ENCODE measurements at regions not wholly inside any gene's neighbourhood (a gene's known extent, or its start where the extent isn't known, plus 50 kb on each side); places are given as distances from the start of the nearest gene placed in this dataset.

DNA sequence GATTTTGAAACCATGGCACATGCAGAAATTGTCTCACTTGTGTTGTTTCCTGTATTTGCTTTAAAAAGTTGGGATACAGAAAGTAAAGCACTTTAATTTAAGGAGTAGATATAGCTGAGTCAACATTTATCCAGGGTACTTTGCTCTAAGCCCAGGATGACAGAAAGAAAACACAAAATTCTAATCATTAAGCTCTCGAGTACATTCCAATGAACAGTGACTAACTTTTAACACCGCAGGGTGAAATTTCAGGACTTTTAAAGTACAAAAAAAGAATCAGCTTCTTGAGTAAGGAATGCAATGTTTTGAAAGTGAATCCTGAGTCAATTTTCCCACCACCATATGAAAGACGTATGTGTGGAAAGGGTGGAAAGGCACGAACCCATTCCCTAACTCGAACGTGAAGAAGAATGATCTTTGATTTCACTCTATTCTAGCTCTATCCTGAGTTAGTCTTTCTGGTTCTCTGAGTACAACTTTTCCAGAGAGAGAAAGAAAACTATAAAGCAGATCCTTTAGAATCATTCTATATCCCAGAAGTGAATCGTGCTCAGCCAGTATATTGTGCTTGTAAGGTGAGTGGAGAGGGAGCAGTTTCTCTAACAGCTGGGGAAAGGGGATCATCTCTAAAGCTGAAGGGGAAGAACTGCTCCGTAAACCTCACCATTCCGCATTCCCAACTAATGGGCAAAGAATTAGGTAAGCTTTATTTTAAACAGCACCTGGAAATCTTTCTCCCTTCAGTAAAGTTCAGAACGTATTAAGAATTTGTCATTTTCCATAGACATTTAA is 779.0 kb upstream of the FLRT2 start:
- no peak overlapping the region for H3K4me3 ChIP-seq (ENCODE audit: low read depth in 1 of 2, low read length in 1 of 2)
- H3K9me3 ChIP-seq: no peaks in the 10 kb centered on the region
- H3K27ac ChIP-seq: no peak overlapping the region
- no peaks in the 10 kb centered on the region for H3K4me1 ChIP-seq (ENCODE audit: control insufficient read depth in 1 of 2, insufficient read depth in 1 of 2, low read depth in 1 of 2, low read length in 1 of 2)
- TF ChIP-seq, protein P1, sequence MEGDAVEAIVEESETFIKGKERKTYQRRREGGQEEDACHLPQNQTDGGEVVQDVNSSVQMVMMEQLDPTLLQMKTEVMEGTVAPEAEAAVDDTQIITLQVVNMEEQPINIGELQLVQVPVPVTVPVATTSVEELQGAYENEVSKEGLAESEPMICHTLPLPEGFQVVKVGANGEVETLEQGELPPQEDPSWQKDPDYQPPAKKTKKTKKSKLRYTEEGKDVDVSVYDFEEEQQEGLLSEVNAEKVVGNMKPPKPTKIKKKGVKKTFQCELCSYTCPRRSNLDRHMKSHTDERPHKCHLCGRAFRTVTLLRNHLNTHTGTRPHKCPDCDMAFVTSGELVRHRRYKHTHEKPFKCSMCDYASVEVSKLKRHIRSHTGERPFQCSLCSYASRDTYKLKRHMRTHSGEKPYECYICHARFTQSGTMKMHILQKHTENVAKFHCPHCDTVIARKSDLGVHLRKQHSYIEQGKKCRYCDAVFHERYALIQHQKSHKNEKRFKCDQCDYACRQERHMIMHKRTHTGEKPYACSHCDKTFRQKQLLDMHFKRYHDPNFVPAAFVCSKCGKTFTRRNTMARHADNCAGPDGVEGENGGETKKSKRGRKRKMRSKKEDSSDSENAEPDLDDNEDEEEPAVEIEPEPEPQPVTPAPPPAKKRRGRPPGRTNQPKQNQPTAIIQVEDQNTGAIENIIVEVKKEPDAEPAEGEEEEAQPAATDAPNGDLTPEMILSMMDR (IDR thresholded peaks at IDR 0.05): no peak
- no peaks in the 10 kb centered on the region for H3K27me3 ChIP-seq
- no peaks in the 10 kb centered on the region for H3K36me3 ChIP-seq

DNA sequence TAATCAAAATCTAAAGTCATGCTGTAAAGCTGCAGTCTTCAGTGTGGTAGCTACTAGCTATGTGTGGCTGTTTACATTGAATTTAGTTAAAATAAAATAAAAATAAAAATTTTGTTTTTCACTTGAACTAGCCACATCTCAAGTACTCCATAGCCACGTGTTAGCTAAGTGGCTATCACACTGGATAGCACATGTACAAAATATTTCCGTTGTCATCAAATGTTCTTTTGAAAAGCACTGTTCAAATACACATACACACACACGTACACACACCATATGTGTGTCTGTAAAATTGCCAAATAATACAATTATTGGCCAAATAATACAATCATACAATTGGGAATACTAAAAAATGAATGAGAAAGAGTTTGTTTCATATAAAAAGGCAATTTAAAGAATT is 778.2 kb upstream of the FLRT2 start:
- Histone ChIP-seq H3K4me1 (ENCODE audit: control insufficient read depth in 1 of 2, insufficient read depth in 1 of 2, low read depth in 1 of 2, low read length in 1 of 2) (no peaks in the 10 kb centered on the region), H3K27ac (no peak overlapping the region), H3K36me3 (no peaks in the 10 kb centered on the region), H3K27me3 (no peaks in the 10 kb centered on the region), H3K4me3 (ENCODE audit: low read depth in 1 of 2, low read length in 1 of 2) (no peak overlapping the region), H3K9me3 (no peaks in the 10 kb centered on the region)
- TF ChIP-seq, protein P1 (IDR thresholded peaks at IDR 0.05): no peak

- H3K36me3 ChIP-seq: no peaks in the 10 kb centered on the region
- no peaks in the 10 kb centered on the region for H3K4me1 ChIP-seq (ENCODE audit: control insufficient read depth in 1 of 2, insufficient read depth in 1 of 2, low read depth in 1 of 2, low read length in 1 of 2)
- no peak overlapping the region for H3K27ac ChIP-seq
- H3K9me3 ChIP-seq: no peaks in the 10 kb centered on the region
- no peaks in the 10 kb centered on the region for H3K27me3 ChIP-seq
- no peak overlapping the region for H3K4me3 ChIP-seq (ENCODE audit: low read depth in 1 of 2, low read length in 1 of 2)
- TF ChIP-seq, protein P1 (IDR thresholded peaks at IDR 0.05): no peak
Observed at GRCh38 chr14:84760489-84761126, 769.3 kb upstream of the FLRT2 start.

DNA sequence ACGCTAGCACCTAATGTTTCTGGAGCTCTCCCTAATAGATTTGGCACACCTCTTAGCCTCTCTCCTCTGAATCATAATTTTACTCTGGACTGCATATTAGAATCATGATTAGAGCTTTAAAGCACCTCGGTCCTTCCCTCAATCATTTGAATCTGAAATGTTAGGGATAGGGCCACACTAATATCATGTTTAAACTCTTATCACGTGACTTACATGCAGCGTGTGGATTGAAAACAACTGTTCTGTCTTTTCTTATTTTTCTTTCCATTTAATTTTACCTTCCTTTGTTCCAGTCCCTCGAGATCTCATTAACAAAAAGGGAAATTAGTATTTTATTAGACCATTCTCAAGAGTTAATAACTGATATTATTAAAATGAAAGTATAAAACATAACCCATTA is 762.5 kb upstream of the FLRT2 start:
- no peaks in the 10 kb centered on the region for H3K27me3 ChIP-seq
- H3K4me3 ChIP-seq (ENCODE audit: low read depth in 1 of 2, low read length in 1 of 2): no peak overlapping the region
- H3K36me3 ChIP-seq: no peaks in the 10 kb centered on the region
- no peaks in the 10 kb centered on the region for H3K9me3 ChIP-seq
- no peak overlapping the region for H3K27ac ChIP-seq
- H3K4me1 ChIP-seq (ENCODE audit: control insufficient read depth in 1 of 2, insufficient read depth in 1 of 2, low read depth in 1 of 2, low read length in 1 of 2): no peaks in the 10 kb centered on the region
- TF ChIP-seq, protein P1 (IDR thresholded peaks at IDR 0.05): no peak

DNA sequence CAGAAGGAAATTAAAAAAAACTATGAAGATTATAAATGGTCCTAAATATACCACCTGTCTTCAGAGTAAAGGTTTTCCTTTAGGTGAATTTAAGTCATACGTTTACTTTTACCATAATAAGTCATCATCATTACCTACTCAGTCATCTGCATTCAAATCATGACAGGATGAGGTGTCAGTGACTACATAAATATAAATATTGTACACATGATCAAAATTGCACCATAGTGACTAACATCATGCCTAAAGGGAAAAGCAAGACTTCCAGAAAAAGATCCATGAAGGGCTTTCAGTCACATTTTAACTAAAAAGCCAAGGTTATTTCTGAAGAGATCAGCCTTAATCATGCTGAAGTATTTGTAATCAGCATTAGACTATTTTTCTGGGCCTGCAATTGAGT is 759.9 kb upstream of the FLRT2 start:
- Histone ChIP-seq H3K4me3 (ENCODE audit: low read depth in 1 of 2, low read length in 1 of 2) (no peak overlapping the region), H3K36me3 (no peaks in the 10 kb centered on the region), H3K4me1 (ENCODE audit: control insufficient read depth in 1 of 2, insufficient read depth in 1 of 2, low read depth in 1 of 2, low read length in 1 of 2) (no peaks in the 10 kb centered on the region), H3K27ac (no peak overlapping the region), H3K9me3 (no peaks in the 10 kb centered on the region), H3K27me3 (no peaks in the 10 kb centered on the region)
- TF ChIP-seq, protein P1 (IDR thresholded peaks at IDR 0.05): no peak
